Colon (tissue), 2 donors: ENCODE measurements at regions not wholly inside any gene's neighbourhood (a gene's known extent, or its start where the extent isn't known, plus 50 kb on each side); places are given as distances from the start of the nearest gene placed in this dataset.

Source experiments
- FAIRE-seq: peaks from 2 replicates; lab custom pipeline; 2012; peaks lifted over from hg19 to GRCh38; lab: Jason Lieb, UNC
- donor health status: control.
- donor health status: control.

DNA sequence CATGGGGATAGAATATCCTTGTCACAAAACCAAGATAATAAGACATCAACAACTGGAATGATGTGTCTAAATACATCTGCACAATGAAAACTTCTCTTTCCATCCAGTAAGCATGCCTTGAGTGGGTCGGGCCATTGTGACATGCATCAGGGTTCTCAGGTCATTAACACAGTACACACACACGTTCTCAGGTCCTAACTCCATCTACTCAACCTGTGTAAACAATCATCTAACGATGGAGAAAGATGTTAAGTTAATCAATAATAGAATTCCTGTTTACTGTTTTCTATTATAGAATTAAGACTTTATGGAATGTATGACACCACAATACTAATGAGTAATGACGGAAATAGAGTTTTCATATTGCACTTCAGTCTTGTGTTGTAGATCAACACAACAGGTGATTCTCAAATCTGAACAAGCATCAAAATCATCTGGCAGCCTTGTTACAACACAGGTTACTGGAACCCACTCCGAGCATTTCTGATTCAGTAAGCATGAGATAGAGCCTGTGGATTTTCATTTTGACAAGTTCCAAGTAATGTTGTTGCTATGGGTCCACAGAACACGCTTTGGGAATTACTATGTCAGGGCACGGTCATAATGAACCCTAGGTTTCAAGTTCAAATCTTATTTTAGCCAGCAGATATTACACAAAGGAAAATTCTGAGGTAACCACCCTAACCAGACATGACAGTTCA, 315.8 kb upstream of the TEX13C start:
- FAIRE-seq = no peak

DNA sequence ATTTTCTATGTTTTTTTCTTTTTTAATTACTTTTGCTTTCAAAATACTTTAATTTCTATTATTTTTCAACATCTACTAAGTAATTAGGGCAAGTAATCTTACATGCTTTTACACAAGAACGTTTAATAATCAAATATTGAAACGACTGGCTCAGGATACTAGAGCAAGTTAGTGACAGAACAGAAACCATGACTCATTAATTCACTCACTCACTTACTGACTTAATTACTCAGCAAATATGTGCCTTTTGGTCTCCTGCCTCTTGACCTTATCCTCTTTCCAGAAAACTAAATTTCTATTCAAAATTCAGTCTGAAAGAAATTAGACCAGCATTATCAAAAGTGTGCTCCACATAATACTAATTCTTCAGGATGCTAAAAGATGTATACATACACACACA, 314.9 kb upstream of the TEX13C start:
- FAIRE-seq = no peak

DNA sequence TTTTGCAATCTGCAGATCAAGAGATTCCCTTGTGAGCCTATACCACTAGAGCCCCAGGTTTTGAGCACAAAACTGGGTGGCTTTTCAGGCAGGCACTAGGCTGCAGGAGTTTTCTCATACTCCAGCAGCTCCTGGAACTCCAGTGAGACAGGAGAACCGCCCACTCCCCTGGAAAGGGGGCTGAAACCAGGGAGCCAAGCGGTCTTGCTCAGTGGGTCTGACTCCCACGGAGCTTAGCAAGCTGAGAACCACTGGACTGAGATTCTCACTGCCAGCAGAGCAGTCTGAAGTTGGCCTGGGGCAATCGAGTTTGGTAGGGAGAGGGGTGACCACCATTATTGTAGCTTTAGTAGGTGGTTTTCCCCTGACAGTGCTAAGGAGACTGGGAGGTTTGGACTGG, 313.8 kb upstream of the TEX13C start:
- no peak for FAIRE-seq

DNA sequence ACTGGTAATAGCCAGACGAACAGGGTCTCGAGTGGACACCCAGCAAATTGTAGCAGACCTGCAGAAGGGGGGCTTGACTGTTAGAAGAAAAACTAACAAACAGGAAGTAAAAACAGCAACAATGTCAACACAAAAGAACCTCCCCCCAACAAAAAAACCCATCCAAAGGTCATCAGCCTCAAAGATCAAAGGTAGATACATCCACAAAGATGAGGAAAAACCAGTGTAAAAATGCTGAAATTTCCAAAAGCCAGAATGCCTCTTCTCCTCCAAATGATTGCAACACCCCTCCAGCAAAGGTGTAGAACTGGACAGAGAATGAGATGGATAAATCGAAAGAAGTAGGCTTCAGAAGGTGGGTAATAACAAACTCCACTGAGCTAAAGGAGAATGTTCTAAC, 313.0 kb upstream of the TEX13C start:
- FAIRE-seq = no peak

DNA sequence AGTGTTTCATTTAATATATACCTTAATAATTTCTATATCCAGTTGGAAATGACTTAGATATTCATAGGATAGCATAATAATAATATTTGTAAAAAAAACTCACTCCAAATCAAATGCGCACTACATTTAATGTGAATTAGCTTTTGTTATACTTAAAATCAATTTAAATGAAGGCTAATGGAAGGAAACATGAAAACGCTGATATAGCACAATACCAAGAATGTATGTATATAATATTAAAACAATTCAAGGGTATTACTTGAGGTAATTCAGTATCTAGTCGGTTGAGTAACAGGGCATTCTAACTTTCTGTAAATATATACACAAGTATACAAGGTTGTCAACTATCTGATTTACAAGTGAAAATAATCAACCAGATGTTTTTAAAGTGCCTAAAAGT, 307.1 kb upstream of the TEX13C start:
- FAIRE-seq = peak; percentile 84

DNA sequence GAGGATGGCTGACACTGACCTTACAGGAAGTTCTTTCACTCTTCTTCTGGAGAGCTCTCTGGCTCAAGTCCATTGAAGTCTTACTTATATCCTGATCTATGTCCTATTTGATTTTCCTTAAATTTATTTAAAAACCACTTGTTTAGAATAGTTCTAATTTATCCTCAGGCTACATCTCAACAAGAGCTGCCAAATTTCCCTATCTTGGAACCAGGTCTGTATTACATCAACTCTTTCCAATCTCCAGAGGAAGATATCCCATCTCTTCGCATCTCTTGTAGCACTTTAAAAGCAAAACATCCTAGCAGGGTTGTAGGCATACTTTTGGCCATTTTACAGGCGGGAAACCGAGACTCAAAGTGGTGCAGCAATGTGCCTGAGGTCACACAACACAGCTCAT, 290.5 kb upstream of the TEX13C start:
- no peak for FAIRE-seq
